SK-N-SH (cell line): ENCODE measurements at regions not wholly inside any gene's neighbourhood (a gene's known extent, or its start where the extent isn't known, plus 50 kb on each side); places are given as distances from the start of the nearest gene placed in this dataset.

Experiments used
- CTCF ChIA-PET: fragments of 300-600, 350-600 bp; formaldehyde crosslinking; extraction: SDS; loops from one replicate; lab custom pipeline; 2021; lab: Yijun Ruan, JAX
- POLR2A ChIA-PET: fragments of 350-600 bp; sonication (Branson Sonifier 250); formaldehyde crosslinking; extraction: SDS; loops from one replicate; lab custom pipeline; 2020; ENCODE audit warnings: antibody characterized with exemption, inconsistent platforms; lab: Yijun Ruan, JAX
- DNase-seq: peaks from one replicate; pipeline ENCODE4 v3.0.0; 2012
- H2AFZ ChIP-seq: fragments of 200-600 bp; sonication (generic); 2 replicates; pipeline ENCODE4 v1.8.1; 2016; ENCODE audit warnings: antibody characterized with exemption, mild to moderate bottlenecking, low read depth
- H3F3A ChIP-seq: fragments of 200-600 bp; sonication (generic); replicated peaks from 2 replicates; pipeline ENCODE3; 2016; ENCODE audit warnings: antibody characterized with exemption, mild to moderate bottlenecking; ENCODE audit not compliant: insufficient read depth
- H3K27ac ChIP-seq, 2 experiments: fragments of 200-500 bp in 1 of 2; fragments of 200-600 bp in 1 of 2; sonication (Bioruptor generic) in 1 of 2; sonication (generic), shearing (Covaris generic) in 1 of 2; 2 replicates each; pipeline versions ENCODE4 v1.5.1 to v1.6.1; 2014 to 2016; ENCODE audit warnings: low read depth in 2 of 2, inconsistent platforms in 1 of 2, low read length in 1 of 2, mild to moderate bottlenecking in 1 of 2, mixed read lengths in 1 of 2
- H3K27me3 ChIP-seq: fragments of 200-600 bp; sonication (generic), shearing (Covaris generic); 2 replicates; pipeline ENCODE4 v1.6.1; 2016; ENCODE audit warnings: mixed run types; ENCODE audit not compliant: insufficient read depth
- H3K36me3 ChIP-seq, 2 experiments: fragments of 200-500 bp in 1 of 2; fragments of 200-600 bp in 1 of 2; sonication (Bioruptor generic) in 1 of 2; sonication (generic) in 1 of 2; replicated peaks in 1 of 2; 2 replicates each; pipeline versions ENCODE3 to v1.5.1; 2014 to 2016; ENCODE audit warnings: low read length in 1 of 2, mild to moderate bottlenecking in 1 of 2; ENCODE audit not compliant: insufficient read depth in 2 of 2, control insufficient read depth in 1 of 2
- H3K4me1 ChIP-seq, 2 experiments: fragments of 200-500 bp in 1 of 2; fragments of 200-600 bp in 1 of 2; sonication (Bioruptor generic) in 1 of 2; sonication (generic), shearing (Covaris generic) in 1 of 2; 2 replicates each; pipeline versions ENCODE4 v1.5.1 to v1.6.1; 2014 to 2016; ENCODE audit warnings: low read depth in 1 of 2, low read length in 1 of 2, mixed run types in 1 of 2; ENCODE audit not compliant: insufficient read depth in 2 of 2, control insufficient read depth in 1 of 2
- H3K4me2 ChIP-seq: fragments of 200-600 bp; sonication (generic), shearing (Covaris generic); 2 replicates; pipeline ENCODE4 v1.6.1; 2017; ENCODE audit warnings: mixed run types
- H3K4me3 ChIP-seq, 2 experiments: fragments of 200-500 bp in 1 of 2; fragments of 200-600 bp in 1 of 2; sonication (Bioruptor generic) in 1 of 2; sonication (generic), shearing (Covaris generic) in 1 of 2; 2 replicates each; pipeline versions ENCODE4 v1.5.1 to v1.8.1; 2014 to 2016; ENCODE audit warnings: low read depth in 2 of 2, inconsistent platforms in 1 of 2, low read length in 1 of 2, mild to moderate bottlenecking in 1 of 2, mixed read lengths in 1 of 2, moderate library complexity in 1 of 2
- H3K79me2 ChIP-seq: fragments of 200-600 bp; sonication (generic); 2 replicates; pipeline ENCODE4 v1.8.1; 2017; ENCODE audit warnings: mild to moderate bottlenecking; ENCODE audit not compliant: insufficient read depth
- H3K9ac ChIP-seq: fragments of 200-600 bp; sonication (generic); 2 replicates; pipeline ENCODE4 v1.6.1; 2017; ENCODE audit warnings: mixed run types
- H3K9me2 ChIP-seq: fragments of 200-600 bp; sonication (generic); 2 replicates; pipeline ENCODE4 v1.6.1; 2017; ENCODE audit warnings: mixed run types
- H3K9me3 ChIP-seq: fragments of 200-600 bp; sonication (generic); 2 replicates; pipeline ENCODE4 v1.6.1; 2017; ENCODE audit warnings: mixed run types, mild to moderate bottlenecking, moderate library complexity
- H4K20me1 ChIP-seq: fragments of 200-600 bp; sonication (generic); 2 replicates; pipeline ENCODE4 v1.6.1; 2017; ENCODE audit warnings: mild to moderate bottlenecking, mixed run types; ENCODE audit not compliant: insufficient read depth
- CHD2 ChIP-seq: fragments of 150-350 bp; IDR thresholded peaks from 2 replicates; pipeline ENCODE4 v1.6.1; 2018; ENCODE audit warnings: low read length; ENCODE audit not compliant: partially characterized antibody
- CTCF ChIP-seq: fragments of 200-600 bp; sonication (generic); IDR thresholded peaks from 2 replicates; pipeline ENCODE4 v1.6.1; 2017; ENCODE audit warnings: antibody characterized with exemption, mild to moderate bottlenecking, moderate library complexity
- EP300 ChIP-seq, 2 experiments: IDR thresholded peaks; 2 replicates each; pipeline versions ENCODE4 v1.4.0 to v1.6.1; 2012; ENCODE audit warnings: borderline replicate concordance in 1 of 2, low read depth in 1 of 2, low read length in 1 of 2
- EZH2phosphoT487 ChIP-seq: fragments of 200-600 bp; sonication (generic); IDR thresholded peaks from 2 replicates; pipeline ENCODE4 v1.6.1; 2017; ENCODE audit warnings: low read depth, mixed run types, mild to moderate bottlenecking, antibody characterized with exemption, moderate library complexity, borderline replicate concordance
- FOSL2 ChIP-seq: IDR thresholded peaks from 2 replicates; pipeline ENCODE4 v1.4.0; 2012; ENCODE audit warnings: low read depth, mild to moderate bottlenecking, moderate library complexity, borderline replicate concordance
- GATA2 ChIP-seq: sonication (generic); formaldehyde crosslinking; IDR thresholded peaks from 2 replicates; pipeline ENCODE4 v1.5.0; 2020; ENCODE audit warnings: mild to moderate bottlenecking, missing genetic modification reagents
- MAX ChIP-seq: IDR thresholded peaks from 2 replicates; pipeline ENCODE4 v1.4.0; 2012; ENCODE audit warnings: low read depth
- NFIC ChIP-seq: IDR thresholded peaks from 2 replicates; pipeline ENCODE4 v1.4.0; 2012; ENCODE audit warnings: borderline replicate concordance
- NRF1 ChIP-seq: IDR thresholded peaks from 2 replicates; pipeline ENCODE4 v1.6.1; 2012; ENCODE audit warnings: low read depth, mild to moderate bottlenecking, low read length
- REST ChIP-seq: IDR thresholded peaks from 2 replicates; pipeline ENCODE4 v1.6.1; 2012; ENCODE audit warnings: mild to moderate bottlenecking, low read depth, low read length, moderate library complexity
- RFX5 ChIP-seq: IDR thresholded peaks from 2 replicates; pipeline ENCODE4 v1.6.1; 2012; ENCODE audit warnings: mild to moderate bottlenecking, improper control_type of control experiment, low read length
- TAF1 ChIP-seq: IDR thresholded peaks from 2 replicates; pipeline ENCODE4 v1.6.1; 2012; ENCODE audit warnings: low read depth, mild to moderate bottlenecking, low read length, moderate library complexity, borderline replicate concordance
- WGBS: methylation state at CpG from one replicate; pipeline ENCODE4 v1.1.6; 2017; ENCODE audit warnings: low lambda C conversion rate; 5-methylcytosine and 5-hydroxymethylcytosine counted together
- TF ChIP-seq, protein P1 (sequence below): IDR thresholded peaks from 2 replicates; pipeline ENCODE4 v1.4.0; 2012; ENCODE audit warnings: low read depth, borderline replicate concordance
- TF ChIP-seq, protein P2 (sequence below): fragments of 150-350 bp; IDR thresholded peaks from 2 replicates; pipeline ENCODE4 v1.6.1; 2016; ENCODE audit warnings: mild to moderate bottlenecking, low read depth, low read length

GRCh38 chr18:44590956-44591670 lies 89.6 kb upstream of the SETBP1 start (continued):
- TF ChIP-seq RFX5 (no peak), EP300 (IDR thresholded peaks at IDR 0.05; ENCODE audit: borderline replicate concordance in 1 of 2, low read depth in 1 of 2, low read length in 1 of 2) (no peak)
- TF ChIP-seq, protein P1, sequence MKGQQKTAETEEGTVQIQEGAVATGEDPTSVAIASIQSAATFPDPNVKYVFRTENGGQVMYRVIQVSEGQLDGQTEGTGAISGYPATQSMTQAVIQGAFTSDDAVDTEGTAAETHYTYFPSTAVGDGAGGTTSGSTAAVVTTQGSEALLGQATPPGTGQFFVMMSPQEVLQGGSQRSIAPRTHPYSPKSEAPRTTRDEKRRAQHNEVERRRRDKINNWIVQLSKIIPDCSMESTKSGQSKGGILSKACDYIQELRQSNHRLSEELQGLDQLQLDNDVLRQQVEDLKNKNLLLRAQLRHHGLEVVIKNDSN: no peak

DNA sequence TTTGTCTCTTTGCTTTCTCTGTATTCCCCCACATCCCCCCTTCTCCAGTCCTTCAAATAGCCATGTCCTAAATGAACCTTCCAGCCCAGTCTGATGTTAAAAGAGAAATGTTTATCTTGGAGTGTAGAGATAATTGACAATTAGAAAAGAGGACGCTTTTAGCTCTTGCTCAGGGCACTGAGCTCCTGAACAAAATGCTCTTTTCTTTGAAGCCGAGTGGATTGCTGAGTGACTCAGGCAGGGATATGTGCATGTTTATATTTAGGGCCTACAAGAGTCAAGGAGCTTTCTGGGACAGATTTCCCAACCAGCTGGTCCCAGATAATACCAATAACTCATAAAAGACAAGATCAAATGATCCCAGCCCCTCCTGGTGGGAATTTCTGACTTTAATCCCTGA lies 88.0 kb upstream of the SETBP1 start:
- H3K4me2 ChIP-seq: no peak overlapping the region
- H3K27ac ChIP-seq: peak overlapping the region; percentile 32 to 64
- no peak overlapping the region for H3K9ac ChIP-seq

More for the DNA sequence above, 88.0 kb upstream of the SETBP1 start:
- H3K79me2 ChIP-seq: no peaks in the 10 kb centered on the region
- no peak for TF ChIP-seq EZH2phosphoT487
- no peak for TF ChIP-seq TAF1
- no peak for TF ChIP-seq REST
- no peak for TF ChIP-seq MAX
- TF ChIP-seq CHD2: no peak
- no peak for TF ChIP-seq GATA2 (CRISPR knock-in tag)
- TF ChIP-seq, protein P1: no peak
- no peak for TF ChIP-seq CTCF
- TF ChIP-seq NRF1: no peak
- no peak for TF ChIP-seq NFIC
- TF ChIP-seq, protein P2, sequence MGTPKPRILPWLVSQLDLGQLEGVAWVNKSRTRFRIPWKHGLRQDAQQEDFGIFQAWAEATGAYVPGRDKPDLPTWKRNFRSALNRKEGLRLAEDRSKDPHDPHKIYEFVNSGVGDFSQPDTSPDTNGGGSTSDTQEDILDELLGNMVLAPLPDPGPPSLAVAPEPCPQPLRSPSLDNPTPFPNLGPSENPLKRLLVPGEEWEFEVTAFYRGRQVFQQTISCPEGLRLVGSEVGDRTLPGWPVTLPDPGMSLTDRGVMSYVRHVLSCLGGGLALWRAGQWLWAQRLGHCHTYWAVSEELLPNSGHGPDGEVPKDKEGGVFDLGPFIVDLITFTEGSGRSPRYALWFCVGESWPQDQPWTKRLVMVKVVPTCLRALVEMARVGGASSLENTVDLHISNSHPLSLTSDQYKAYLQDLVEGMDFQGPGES: no peak
- TF ChIP-seq EP300 (IDR thresholded peaks at IDR 0.05; ENCODE audit: borderline replicate concordance in 1 of 2, low read depth in 1 of 2, low read length in 1 of 2): no peak
- TF ChIP-seq FOSL2: no peak
- peak overlapping the region; percentile 16; the same call in 1 of the 2 replicates for H2AFZ ChIP-seq
- H3K9me2 ChIP-seq: no peaks in the 10 kb centered on the region
- peaks cover 16 to 21% of the 10 kb centered on the region in 2 experiments; a peak in 3 of 4 replicates for H3K4me1 ChIP-seq
- H3K9me3 ChIP-seq: no peaks in the 10 kb centered on the region
- peaks cover 5% of the 10 kb centered on the region for H3F3A ChIP-seq
- no peaks in the 10 kb centered on the region for H3K27me3 ChIP-seq
- 63% methylated on average over 2 of the region's 2 CpGs for WGBS
- POLR2A ChIA-PET: no interaction called here
- H3K4me3 ChIP-seq: no peak overlapping the region
- H3K36me3 ChIP-seq: no peaks in the 10 kb centered on the region
- no peak for DNase-seq
- H4K20me1 ChIP-seq: no peaks in the 10 kb centered on the region
- CTCF ChIA-PET: no interaction called here
